GM21390 (cell line): ENCODE measurements at regions not wholly inside any gene's neighbourhood (a gene's known extent, or its start where the extent isn't known, plus 50 kb on each side); places are given as distances from the start of the nearest gene placed in this dataset.

Source experiments
- ATAC-seq: cut with Tn5 transposase; IDR thresholded peaks from one replicate; pipeline ENCODE4 v1.9.1; 2021; ENCODE audit not compliant: unreplicated experiment

DNA sequence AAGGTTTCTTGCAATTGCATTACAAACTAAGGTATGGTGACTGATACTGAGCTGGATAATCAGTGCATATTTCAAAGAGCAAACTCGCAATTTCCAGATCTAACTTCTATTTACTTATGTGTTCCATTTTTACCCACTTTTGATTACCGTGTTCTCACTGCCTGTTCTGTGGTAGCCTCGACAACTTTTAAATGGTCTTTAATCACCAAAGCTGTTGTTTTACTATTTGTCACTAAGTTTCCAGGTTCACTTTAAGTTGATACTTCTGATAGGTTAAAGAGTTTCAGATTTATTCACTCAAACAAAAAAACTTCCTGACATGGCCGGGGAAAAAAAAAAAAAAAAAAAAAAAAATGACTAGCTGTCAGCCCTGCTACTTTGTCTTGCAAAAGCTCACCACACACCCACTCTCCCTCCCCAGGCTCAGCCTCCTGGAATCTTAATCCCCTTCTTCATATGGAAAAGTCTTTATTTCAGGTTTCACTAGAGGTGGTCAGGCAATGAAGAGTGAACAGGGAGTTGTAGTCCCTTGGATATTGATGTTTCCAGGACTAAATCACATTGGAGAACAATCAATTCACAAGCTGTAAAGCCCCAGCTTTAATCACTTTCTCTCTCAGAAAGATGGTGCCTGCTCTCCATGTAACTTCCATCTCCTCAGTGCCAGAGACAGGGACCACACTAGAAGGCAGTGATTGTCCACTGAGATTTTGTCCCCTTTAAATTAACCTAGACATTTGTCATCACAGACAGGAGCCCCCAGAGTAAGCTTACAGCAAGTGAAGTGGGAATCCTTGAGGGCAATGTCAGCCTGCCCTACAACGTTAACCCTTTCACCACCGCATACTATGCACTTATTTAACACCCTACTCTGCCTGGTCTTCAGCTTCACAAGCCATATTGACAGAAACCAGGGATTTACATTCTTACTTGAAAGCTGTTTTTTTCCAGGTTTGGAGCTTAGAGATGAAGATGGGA lies 749.1 kb upstream of the SORCS1 start:
- no peak for ATAC-seq

DNA sequence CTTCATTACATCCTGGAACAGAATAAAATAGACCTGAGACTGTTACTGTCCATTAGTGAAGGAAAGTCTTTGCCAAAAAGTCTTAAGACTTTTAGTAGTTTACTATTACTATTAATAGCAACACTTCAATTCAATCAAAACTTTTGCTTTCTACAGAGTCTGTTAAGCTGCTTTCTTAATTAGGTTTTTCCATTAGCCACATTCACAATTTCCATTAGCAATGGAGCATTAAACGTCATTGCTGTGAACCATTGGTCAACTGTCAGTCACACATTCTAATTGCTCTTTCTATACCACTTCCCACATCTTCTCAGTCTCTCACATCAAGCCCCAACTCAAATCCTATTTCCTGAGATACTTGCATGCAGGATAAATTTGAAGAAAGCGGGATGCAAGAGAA lies 736.6 kb upstream of the SORCS1 start:
- ATAC-seq: no peak

DNA sequence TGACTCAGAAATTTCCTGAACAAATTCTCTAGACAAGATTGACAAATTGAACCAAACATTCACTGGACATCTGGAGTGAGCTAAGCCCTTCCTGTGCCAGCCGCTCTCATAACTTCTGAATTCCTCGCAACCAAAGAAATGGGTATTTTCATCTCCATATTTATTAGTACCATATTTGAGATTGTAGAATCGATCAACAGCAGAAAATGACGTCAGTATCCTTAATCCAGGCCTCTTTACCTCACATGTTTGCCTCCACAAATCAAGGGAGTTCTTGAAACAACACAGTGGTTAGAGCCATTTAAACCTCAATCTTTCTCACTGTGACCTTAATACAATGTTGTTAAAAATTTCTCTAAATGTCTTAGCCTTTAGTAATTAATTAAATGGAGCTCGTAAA lies 735.6 kb upstream of the SORCS1 start:
- ATAC-seq: no peak

DNA sequence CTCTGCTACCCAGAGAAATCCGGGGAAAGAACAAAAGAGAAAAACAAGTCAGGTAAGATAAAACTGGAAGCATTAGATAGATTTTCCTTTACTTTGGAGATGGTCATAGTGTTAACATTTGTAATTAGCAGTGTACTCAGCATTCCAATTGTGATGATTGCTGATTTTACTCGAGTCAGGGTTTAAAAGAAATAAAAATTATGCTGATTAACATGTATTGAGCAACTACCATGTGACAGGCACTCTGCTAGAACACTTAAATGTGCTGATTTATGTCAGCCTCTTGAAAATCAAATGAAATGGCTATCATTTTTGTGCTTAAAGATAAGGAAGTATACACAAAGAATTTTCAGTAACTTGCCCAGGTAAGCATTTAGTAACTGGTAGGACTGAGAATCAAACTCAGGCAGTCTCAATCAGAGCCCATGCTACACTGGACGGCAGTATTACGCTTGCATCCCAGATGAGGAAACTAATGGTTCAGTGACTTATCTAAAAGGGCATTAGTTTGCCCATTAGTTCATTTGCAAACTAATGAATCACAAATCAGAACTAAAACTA lies 735.1 kb upstream of the SORCS1 start:
- no peak for ATAC-seq

DNA sequence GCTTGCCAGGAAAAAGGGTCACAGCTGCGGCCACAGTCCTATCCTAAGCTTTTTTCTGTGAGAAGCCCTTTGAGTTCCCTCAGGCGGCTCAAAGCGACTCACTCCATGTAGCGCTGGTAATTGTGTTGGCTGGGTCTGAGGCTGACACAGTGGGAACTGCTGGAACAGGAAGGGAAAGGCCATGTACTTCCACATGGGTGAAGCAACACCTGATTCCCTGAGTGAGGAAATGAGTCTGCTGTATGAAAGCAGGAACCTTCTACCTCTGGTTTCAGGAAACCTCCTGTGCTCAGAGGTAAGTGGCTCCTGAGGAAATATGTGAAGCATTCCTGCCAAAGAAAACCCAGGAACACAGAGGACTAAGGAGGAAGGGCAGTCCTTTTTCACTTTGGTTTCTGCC lies 734.6 kb upstream of the SORCS1 start:
- ATAC-seq: no peak

DNA sequence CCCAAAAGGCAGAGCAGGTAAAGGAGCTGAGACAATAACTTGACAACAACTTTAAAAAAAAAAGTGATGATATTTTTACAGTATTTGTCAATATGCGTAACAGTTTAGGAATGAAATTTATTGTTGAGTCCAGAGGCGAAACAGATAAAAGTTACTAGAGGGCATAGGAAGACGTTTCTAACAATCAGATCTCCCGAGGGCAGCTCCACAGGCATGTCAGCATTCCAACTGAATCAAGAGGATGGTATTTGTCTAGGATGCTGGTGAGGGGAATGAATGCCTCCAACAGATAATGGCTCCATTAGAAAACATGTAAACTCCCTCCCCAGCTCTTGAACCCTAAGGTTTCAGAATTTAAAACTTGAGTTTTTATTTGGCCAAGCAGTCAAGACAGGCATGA lies 733.9 kb upstream of the SORCS1 start:
- no peak for ATAC-seq

DNA sequence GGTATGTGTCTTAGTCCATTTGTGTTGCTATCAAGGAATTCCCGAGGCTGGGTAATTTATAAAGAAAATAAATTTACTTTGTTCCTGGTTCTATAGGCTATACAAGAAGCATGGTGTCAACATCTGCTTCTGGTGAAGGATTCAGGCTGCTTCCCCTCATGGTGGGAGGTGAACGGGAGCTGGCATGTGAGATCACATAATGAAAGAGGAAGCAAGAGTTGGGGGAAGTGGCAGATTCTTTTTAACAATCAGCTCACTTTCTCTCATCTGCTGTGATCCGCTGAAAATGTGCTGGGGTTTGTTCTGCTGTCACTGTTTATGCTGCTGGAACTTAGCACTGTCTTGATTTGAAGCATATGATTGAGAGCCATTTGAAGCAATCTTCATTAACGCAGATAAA lies 730.0 kb upstream of the SORCS1 start:
- no peak for ATAC-seq

DNA sequence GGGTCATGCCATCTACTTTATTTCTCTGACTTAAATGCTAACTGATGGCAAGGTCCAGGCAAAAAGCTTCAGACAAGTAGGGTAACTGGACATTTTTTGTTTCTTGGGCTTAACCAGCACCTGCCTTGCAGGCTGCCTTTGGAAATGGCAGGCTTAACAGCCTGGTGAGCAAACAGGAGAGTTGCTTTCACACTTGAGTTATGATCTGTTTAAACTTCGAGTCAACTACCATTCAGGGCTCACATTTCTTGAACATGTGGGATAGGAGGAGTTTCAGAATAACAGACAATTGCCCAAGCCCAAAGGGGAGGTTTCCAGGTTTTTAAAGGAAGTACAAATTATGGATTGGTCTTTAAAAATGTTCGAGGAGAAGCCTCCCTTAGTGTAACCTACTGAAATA lies 724.6 kb upstream of the SORCS1 start:
- ATAC-seq: no peak

DNA sequence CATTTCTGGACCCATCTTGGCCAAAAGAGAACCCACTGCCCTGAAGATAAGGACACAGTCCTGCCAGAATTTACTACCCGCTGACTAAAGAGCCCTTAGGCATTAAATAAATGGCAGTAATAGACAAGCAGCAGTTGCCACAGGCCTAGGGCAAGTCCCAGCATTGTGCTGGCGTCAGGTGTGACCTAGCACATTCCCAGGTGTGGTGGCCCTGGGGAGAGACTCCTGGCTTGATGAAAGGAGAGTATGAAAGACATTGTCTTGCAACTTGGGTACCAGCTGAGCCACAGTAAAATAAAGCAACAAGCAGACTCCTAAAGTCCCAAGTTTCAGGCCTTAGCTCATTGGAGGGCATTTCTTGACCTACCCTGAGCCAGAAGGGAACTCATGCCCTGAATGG lies 715.7 kb upstream of the SORCS1 start:
- no peak for ATAC-seq

DNA sequence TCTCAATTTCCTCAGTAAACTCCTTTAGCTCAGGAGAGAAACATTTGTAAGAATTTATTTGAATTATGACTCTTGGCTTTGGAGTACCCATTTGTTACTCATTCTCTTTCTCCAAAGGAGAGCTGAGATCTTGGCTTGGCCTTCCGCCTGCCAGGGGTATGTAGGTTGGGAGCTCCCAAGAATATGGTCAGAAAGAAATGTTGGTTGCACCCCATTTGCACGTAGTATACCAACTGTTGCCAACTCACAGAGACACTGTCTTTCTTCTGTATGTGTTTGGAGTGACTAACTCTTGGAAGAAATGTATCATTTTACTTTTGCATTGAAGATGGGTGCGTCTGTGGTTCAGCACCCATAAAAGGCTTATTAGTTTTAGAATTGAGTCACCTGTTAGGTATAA lies 708.5 kb upstream of the SORCS1 start:
- no peak for ATAC-seq

DNA sequence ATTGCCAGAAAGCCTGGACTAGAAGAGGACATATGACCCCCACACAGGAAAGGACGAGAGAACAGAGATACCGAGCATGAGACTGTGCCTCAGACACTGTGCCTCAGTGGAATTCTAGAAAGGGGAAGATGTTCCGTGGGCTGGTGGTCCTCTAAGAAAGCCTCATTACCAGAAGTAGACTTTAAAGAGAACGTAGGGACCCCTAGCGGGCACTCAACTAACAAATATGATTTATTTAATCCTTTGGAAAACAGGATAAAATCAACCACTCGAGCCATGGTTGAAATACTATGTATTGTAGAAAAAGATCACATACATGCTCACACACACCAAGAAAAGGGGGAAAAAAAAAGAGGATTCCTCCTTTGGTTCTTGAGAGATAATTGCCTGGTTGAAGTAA lies 701.2 kb upstream of the SORCS1 start:
- ATAC-seq: no peak

DNA sequence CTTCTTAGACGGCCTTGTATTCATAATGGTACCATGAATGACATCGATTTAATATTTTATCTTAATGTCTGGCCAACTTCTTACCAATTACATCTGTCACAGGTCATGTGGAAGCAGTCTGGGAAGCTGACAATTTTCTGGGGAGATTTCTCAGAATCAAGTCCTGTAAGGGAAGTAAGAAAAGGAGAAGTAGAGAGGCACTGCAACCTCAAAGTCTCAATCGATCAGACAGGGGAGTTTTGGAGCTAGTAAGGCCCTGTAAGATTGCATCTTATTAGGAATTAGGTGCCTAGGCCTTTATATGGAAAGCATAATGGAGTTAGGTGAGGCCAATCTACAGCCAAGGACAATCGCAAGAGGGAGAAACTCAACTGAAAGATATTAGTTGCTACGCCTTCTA lies 694.6 kb upstream of the SORCS1 start:
- ATAC-seq: no peak

DNA sequence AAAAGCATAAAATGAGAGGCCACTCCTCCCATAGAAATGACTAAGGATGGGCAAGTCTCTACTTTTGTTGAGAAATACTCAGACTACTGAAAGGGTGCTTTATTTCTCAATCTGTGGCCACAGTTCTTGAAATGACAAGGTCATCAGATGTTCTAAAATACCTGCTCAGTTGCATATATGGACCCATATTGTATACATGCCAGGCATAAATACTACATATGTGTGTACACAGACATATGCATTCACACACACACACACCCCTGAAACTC lies 691.5 kb upstream of the SORCS1 start:
- ATAC-seq: no peak

DNA sequence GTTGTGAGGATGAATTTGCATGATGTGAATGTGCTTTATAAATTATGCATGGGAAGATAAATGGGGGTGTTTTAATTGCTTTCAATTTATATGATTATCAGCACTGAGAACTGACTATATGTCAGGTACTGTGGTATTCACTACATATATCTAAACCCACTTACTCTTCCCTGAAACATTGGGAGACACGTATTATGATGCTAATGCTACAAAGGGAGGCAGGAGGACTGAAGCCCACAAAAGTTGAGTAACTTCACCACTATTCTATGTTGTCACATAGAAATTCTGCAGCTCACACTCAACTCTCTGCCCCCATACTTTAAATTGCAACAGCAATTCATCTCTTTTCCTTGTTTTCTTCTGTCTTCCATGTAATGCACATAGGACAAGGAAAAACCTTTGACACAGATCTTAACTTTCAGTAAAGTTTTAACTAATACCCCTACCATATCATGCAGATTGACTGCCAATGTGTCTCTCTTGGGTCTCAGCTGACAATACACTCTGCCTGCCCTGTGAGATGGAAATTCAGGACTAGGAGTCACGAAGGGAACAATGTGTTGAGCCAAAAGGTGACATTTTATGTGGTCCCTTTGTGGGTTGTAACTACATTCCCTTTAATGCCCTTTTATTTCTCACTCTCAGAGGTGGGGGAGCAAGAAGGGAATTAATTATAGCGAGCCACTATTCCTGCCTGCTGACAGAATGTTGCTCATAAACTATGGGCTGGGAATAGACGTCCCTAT lies 691.0 kb upstream of the SORCS1 start:
- ATAC-seq: no peak

DNA sequence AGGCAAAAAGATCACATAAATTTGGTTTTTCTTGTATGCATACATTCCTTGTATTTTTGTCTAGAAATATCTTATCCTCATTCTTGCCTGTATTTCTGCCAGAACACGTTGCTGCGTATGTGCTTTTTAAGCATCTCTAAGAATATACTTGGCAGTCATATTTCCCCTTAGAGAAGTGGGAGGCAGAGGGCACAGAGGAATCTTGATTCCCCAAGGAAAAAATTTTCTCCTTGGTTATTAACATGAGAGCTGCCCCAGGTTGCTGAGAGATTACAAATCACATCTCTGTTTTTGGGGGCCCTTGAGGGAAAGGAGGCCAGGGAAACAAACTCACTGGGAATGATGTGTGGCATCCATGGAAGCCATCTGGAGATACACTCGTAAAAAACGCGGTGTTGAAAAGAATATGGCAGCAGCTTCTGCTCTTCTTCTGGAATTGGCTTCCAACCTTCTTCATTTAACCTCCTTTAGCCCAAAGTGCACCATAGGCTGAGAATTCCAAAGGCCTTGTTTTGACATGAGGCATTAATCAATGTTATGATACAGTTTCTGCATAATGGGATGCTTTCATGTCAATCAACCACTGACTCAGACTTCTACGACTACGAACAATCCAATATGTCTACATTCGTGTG lies 684.3 kb upstream of the SORCS1 start:
- ATAC-seq: no peak

DNA sequence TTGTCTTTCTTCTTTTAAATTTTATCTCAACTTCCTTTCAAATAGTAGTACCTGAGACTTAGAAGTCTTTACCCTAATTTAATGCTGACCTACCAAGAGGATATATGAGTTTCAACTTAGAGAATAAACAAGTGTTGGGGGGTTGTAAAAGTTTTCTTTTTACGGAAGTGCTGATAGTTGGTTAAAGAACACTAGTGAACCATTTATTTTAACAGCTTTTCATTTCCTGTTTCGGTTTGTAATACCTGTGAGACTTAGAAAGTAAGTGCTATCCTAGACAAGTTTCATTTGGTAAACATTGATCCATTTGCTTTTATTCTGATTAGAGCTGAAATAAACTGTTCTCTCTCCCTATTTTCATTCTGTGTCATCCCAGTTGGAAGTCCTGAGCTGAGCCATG lies 683.1 kb upstream of the SORCS1 start:
- peak; percentile 57 for ATAC-seq

DNA sequence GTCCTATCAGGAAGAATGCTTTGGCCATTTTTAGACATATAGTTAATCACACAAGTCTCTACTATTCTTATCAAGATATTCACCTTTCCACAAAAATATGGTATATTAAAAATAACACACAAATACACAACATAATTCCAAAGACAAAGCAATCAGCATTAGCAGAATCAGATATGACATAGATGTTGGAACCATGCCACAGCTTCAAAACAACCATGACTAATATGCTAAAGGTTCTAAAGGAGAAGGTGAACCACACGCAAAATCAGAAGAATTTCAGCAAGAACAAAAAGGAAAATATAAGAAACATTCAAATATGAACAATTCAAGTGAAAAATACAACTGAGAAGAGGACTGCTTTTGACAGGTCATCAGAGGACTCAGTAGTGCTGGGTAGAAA lies 670.2 kb upstream of the SORCS1 start:
- ATAC-seq: no peak

DNA sequence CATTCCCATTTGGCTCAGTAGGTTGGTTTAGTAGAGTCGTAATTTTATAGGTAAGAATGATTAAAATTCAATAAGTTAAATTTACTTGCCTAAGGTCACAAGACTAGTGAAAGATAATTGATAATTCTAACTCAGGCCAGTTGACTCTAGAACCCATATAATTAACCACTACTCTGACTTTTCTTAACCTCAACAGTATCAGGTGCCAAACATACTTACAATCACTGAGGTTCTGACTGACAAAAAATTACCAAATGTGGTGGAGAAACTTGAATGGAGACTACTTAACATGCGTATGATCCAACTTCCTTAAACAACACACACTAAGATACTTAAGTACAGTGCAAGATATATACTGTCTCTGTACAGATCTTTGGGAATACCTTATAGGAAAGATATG lies 667.3 kb upstream of the SORCS1 start:
- ATAC-seq: no peak

DNA sequence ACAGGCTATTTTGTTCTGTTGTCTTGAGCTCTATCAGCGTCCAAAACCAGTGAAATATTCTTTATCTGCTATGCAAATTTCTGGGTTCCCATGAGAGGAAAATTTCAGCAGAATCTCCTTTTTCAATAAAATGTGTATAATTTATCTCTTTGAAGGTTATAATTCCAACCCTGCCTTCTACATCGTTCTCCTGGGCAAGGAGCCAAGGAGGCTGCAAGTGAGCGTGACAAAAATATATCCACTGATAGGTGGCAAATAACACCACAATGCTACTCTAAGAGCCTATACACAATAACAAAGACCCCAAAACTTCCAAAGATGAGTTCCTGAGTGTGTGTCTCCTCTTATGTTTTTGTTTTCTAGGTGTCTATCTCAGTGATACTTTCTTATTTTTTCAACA lies 664.7 kb upstream of the SORCS1 start:
- ATAC-seq: no peak

DNA sequence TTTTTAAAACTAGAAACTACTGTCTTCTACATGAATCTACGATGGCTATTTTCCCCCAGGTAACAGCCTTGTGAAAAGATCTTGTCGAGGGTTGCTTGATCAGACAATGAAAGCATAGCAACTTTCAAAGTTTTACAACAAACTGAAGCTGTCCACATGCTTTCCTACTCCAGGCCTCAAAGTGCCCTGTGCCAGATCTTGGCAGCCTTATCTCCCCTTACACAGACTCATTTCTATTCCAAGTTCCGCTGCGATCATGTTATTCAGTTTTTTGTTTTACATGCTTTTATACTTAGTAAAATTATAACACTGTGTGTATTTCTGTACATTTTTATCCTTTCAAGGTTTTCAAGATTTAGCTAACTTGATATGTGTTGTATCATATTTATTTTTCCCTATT lies 661.7 kb upstream of the SORCS1 start:
- ATAC-seq: no peak

DNA sequence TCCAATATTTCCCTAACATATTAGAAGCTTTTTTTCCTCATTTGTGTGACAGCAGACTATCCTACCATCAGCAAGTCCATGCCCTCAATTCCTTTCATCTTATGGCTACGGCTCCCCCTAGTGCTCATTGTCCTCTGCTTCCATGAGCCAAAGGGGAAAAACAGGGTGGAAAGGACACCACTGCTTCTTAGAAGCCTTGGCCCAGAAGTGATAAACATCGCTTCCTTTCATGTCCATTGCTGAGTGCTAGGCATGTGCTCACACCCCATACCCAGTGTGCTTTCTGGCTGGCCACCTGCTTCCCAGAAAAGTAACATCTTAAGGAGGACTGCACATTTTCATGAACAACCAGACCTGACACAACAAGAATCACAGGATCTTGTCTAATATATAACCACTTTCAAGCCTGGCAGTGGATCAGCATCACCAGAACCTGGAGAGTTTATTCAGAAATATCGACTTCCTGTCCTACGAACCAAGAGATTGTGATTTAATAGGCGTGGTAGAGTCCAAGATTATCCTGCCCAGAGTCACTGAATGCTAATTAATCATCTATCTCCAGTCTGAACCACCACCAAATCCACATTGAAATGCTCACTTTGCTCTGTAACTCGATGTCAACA lies 650.5 kb upstream of the SORCS1 start:
- ATAC-seq: no peak
